ENCODE measurements at regions not wholly inside any gene's neighbourhood (a gene's known extent, or its start where the extent isn't known, plus 50 kb on each side); places are given as distances from the start of the nearest gene placed in this dataset.

GRCh38 chr5:171646102-171647042, 139.2 kb upstream of the SMIM23 start:
- no peak overlapping the region for H2AK5ac ChIP-seq (ENCODE audit: low read depth, low read length)
- no peak overlapping the region for H2BK120ac ChIP-seq (replicated peaks; ENCODE audit: low read depth, low read length)
- H3K23ac ChIP-seq (ENCODE audit: insufficient read length) = no peak overlapping the region
- WGBS, 2 experiments (ENCODE audit: extremely low coverage in 1 of 2, insufficient coverage in 1 of 2, insufficient read length in 1 of 2, insufficient replicate concordance in 2 of 2, low coverage in 1 of 2, low lambda C conversion rate in 2 of 2, missing lambda C conversion rate in 1 of 2) = 81% methylated on average over 14 of the region's 14 CpGs; no CpG with 5 or more reads in 1 of the 2 experiments
- H3K56ac ChIP-seq (replicated peaks; ENCODE audit: insufficient read length, low read depth, low read length) = no peak overlapping the region
- peaks cover 0 to 8% (median 4%) of the 10 kb centered on the region in 4 experiments; a peak in 4 of 7 replicates for H3K4me1 ChIP-seq (replicated peaks in 1 of 4; ENCODE audit: control insufficient read depth in 3 of 4, insufficient read depth in 4 of 4, low read length in 3 of 4)
- H3K4me2 ChIP-seq (ENCODE audit: insufficient read depth in 1 of 2, low read depth in 2 of 2, low read length in 2 of 2) = no peak overlapping the region
- no peak overlapping the region for H4K5ac ChIP-seq (ENCODE audit: insufficient read length, low read depth, low read length)
- H4K20me1 ChIP-seq (replicated peaks in 1 of 2; ENCODE audit: control insufficient read depth in 1 of 2, insufficient read depth in 2 of 2, low read length in 2 of 2) = no peaks in the 10 kb centered on the region
- no peak for FAIRE-seq
- DNase-seq (ENCODE audit: low read depth in 1 of 2, low spot score in 2 of 2) = no peak
- H3K79me1 ChIP-seq (ENCODE audit: low read depth, low read length) = no peaks in the 10 kb centered on the region
- ChIA-PET CTCF (ENCODE audit: partially characterized antibody) (interaction anchor here (0.8 to 3.3 kb wide), 10 partner anchors 13 to 413 kb away, joined by 3 to 15 read pairs (median 5); no protein-coding TSS in a partner anchor), POLR2A (ENCODE audit: partially characterized antibody) (interaction anchor here (0.5 to 2.2 kb wide), 3 partner anchors 9 to 339 kb away, joined by 3 to 6 read pairs (median 6); no protein-coding TSS in a partner anchor)
- H2BK5ac ChIP-seq (ENCODE audit: low read depth, low read length) = no peak overlapping the region
- H3K4me3 ChIP-seq (ENCODE audit: extremely low read depth in 1 of 4, insufficient read depth in 2 of 4, low read depth in 3 of 4, low read length in 4 of 4) = no peak overlapping the region
- no peak overlapping the region for H4K8ac ChIP-seq (ENCODE audit: extremely low read depth, insufficient read depth, low read length)
- H3K9me3 ChIP-seq (ENCODE audit: insufficient read depth in 2 of 2, low read depth in 1 of 2, low read length in 1 of 2) = no peaks in the 10 kb centered on the region
- H4K91ac ChIP-seq (replicated peaks; ENCODE audit: insufficient read length, low read length) = no peak overlapping the region
- H3K14ac ChIP-seq (ENCODE audit: insufficient read length) = no peak overlapping the region
- H3K36me3 ChIP-seq (ENCODE audit: control insufficient read depth in 2 of 4, insufficient read depth in 4 of 4, low read length in 3 of 4) = no peaks in the 10 kb centered on the region
- no peaks in the 10 kb centered on the region; a peak in 1 of 7 replicates for H3K27me3 ChIP-seq (replicated peaks in 1 of 4; ENCODE audit: control insufficient read depth in 3 of 4, extremely low read depth in 1 of 4, insufficient read depth in 3 of 4, low read length in 3 of 4)
- H3K18ac ChIP-seq (ENCODE audit: extremely low read depth, low read length) = no peak overlapping the region
- H3K79me2 ChIP-seq (ENCODE audit: control insufficient read depth in 1 of 2, insufficient read depth in 2 of 2, low read length in 2 of 2) = no peaks in the 10 kb centered on the region
- 0 out of 2 replicates have a peak overlapping the region, but pooled peaks have one; percentile 21 for H2BK20ac ChIP-seq (ENCODE audit: low read length)
- H3K4ac ChIP-seq (replicated peaks; ENCODE audit: insufficient read length, low read depth, low read length) = no peak overlapping the region
- H3K27ac ChIP-seq (ENCODE audit: low read depth, low read length) = no peak overlapping the region
- H3K23me2 ChIP-seq (ENCODE audit: low read depth, low read length) = peaks cover 2% of the 10 kb centered on the region; the same call in 1 of the 2 replicates
- no peak overlapping the region for H2AFZ ChIP-seq (ENCODE audit: low read length)
- no peak overlapping the region; the same call in 1 of the 2 replicates for H2BK15ac ChIP-seq (ENCODE audit: low read length)
- H3K9ac ChIP-seq (replicated peaks in 1 of 4; ENCODE audit: extremely low read depth in 1 of 4, low read depth in 3 of 4, low read length in 3 of 4) = no peak overlapping the region
- H2BK12ac ChIP-seq (ENCODE audit: low read depth, low read length) = 0 out of 2 replicates have a peak overlapping the region, but pooled peaks have one; percentile 20
- TF ChIP-seq JUN (IDR thresholded peaks at IDR 0.05; ENCODE audit: low read depth, low read length) = no peak
- TF ChIP-seq, protein P1, sequence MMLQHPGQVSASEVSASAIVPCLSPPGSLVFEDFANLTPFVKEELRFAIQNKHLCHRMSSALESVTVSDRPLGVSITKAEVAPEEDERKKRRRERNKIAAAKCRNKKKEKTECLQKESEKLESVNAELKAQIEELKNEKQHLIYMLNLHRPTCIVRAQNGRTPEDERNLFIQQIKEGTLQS (IDR thresholded peaks at IDR 0.05; ENCODE audit: insufficient read depth, low read depth, low read length) = no peak
- TF ChIP-seq KDM4A (IDR thresholded peaks at IDR 0.05; ENCODE audit: low read depth, low read length, severe bottlenecking) = no peak
- TF ChIP-seq, protein P2, sequence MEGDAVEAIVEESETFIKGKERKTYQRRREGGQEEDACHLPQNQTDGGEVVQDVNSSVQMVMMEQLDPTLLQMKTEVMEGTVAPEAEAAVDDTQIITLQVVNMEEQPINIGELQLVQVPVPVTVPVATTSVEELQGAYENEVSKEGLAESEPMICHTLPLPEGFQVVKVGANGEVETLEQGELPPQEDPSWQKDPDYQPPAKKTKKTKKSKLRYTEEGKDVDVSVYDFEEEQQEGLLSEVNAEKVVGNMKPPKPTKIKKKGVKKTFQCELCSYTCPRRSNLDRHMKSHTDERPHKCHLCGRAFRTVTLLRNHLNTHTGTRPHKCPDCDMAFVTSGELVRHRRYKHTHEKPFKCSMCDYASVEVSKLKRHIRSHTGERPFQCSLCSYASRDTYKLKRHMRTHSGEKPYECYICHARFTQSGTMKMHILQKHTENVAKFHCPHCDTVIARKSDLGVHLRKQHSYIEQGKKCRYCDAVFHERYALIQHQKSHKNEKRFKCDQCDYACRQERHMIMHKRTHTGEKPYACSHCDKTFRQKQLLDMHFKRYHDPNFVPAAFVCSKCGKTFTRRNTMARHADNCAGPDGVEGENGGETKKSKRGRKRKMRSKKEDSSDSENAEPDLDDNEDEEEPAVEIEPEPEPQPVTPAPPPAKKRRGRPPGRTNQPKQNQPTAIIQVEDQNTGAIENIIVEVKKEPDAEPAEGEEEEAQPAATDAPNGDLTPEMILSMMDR (IDR thresholded peaks at IDR 0.05; ENCODE audit: control extremely low read depth in 1 of 3, insufficient read depth in 1 of 3, low read depth in 1 of 3, low read length in 3 of 3) = no peak
- no peak for TF ChIP-seq EP300 (IDR thresholded peaks at IDR 0.05; ENCODE audit: borderline replicate concordance in 1 of 2, low read depth in 2 of 2, low read length in 2 of 2)
- no peak for TF ChIP-seq RAD21 (IDR thresholded peaks at IDR 0.05 in 1 of 2, conservative IDR thresholded peaks at IDR 0.05 in 1 of 2; ENCODE audit: low read depth in 2 of 2, low read length in 2 of 2)
- no peak for TF ChIP-seq EGR1 (IDR thresholded peaks at IDR 0.05; ENCODE audit: borderline replicate concordance, low read depth, low read length)

Data from H1 (cell line).